ENCODE measurements at regions not wholly inside any gene's neighbourhood (a gene's known extent, or its start where the extent isn't known, plus 50 kb on each side); places are given as distances from the start of the nearest gene placed in this dataset.

- H3K4me1 ChIP-seq (ENCODE audit: insufficient read depth, low read length), result no peaks in the 10 kb centered on the region
- H3K36me3 ChIP-seq (ENCODE audit: insufficient read depth, low read length), result no peaks in the 10 kb centered on the region
- H3K9ac ChIP-seq (ENCODE audit: low read depth, low read length), result no peak overlapping the region
- no peak for ATAC-seq (ENCODE audit: insufficient read depth, low read depth)
- no peaks in the 10 kb centered on the region for H3K79me2 ChIP-seq (ENCODE audit: insufficient read depth, low read length)
- H3K27me3 ChIP-seq (ENCODE audit: insufficient read depth, low read length, poor library complexity), result no peaks in the 10 kb centered on the region
- H4K20me1 ChIP-seq (ENCODE audit: insufficient read depth, low read length), result no peaks in the 10 kb centered on the region
- no peak overlapping the region for H2AFZ ChIP-seq (ENCODE audit: low read depth, low read length)
- H3K4me3 ChIP-seq (ENCODE audit: low read depth in 1 of 2, low read length in 2 of 2), result no peak overlapping the region
- H3K4me2 ChIP-seq (ENCODE audit: insufficient read depth, low read length), result no peak overlapping the region
- no peaks in the 10 kb centered on the region for H3K9me3 ChIP-seq (ENCODE audit: insufficient read depth, low read length, severe bottlenecking)
- H3K27ac ChIP-seq (ENCODE audit: low read length), result no peak overlapping the region
- no peak for DNase-seq
- TF ChIP-seq CTCF (IDR thresholded peaks at IDR 0.05; ENCODE audit: borderline replicate concordance, extremely low read depth, low read length, poor library complexity, severe bottlenecking), result no peak
- no peak for TF ChIP-seq EZH2 (IDR thresholded peaks at IDR 0.05; ENCODE audit: borderline replicate concordance, low read depth, low read length, severe bottlenecking)
Measured at GRCh38 chr2:186099826-186100225, 361.2 kb downstream of the FSIP2 start.

GRCh38 chr2:186100636-186101035, 362.0 kb downstream of the FSIP2 start:
- Histone ChIP-seq H3K9me3 (ENCODE audit: insufficient read depth, low read length, severe bottlenecking) (no peaks in the 10 kb centered on the region), H4K20me1 (ENCODE audit: insufficient read depth, low read length) (no peaks in the 10 kb centered on the region), H3K27ac (ENCODE audit: low read length) (no peak overlapping the region), H3K27me3 (ENCODE audit: insufficient read depth, low read length, poor library complexity) (no peaks in the 10 kb centered on the region), H2AFZ (ENCODE audit: low read depth, low read length) (no peak overlapping the region), H3K4me1 (ENCODE audit: insufficient read depth, low read length) (no peaks in the 10 kb centered on the region), H3K4me3 (ENCODE audit: low read depth in 1 of 2, low read length in 2 of 2) (no peak overlapping the region), H3K9ac (ENCODE audit: low read depth, low read length) (no peak overlapping the region), H3K4me2 (ENCODE audit: insufficient read depth, low read length) (no peak overlapping the region), H3K36me3 (ENCODE audit: insufficient read depth, low read length) (no peaks in the 10 kb centered on the region), H3K79me2 (ENCODE audit: insufficient read depth, low read length) (no peaks in the 10 kb centered on the region)
- DNase-seq (no peak), ATAC-seq (ENCODE audit: insufficient read depth, low read depth) (no peak)
- no peak for TF ChIP-seq EZH2 (IDR thresholded peaks at IDR 0.05; ENCODE audit: borderline replicate concordance, low read depth, low read length, severe bottlenecking)
- TF ChIP-seq CTCF (IDR thresholded peaks at IDR 0.05; ENCODE audit: borderline replicate concordance, extremely low read depth, low read length, poor library complexity, severe bottlenecking), result no peak

GRCh38 chr2:186101616-186102015, 363.0 kb downstream of the FSIP2 start:
- Histone ChIP-seq H3K27ac (ENCODE audit: low read length) (no peak overlapping the region), H3K27me3 (ENCODE audit: insufficient read depth, low read length, poor library complexity) (no peaks in the 10 kb centered on the region), H4K20me1 (ENCODE audit: insufficient read depth, low read length) (no peaks in the 10 kb centered on the region), H2AFZ (ENCODE audit: low read depth, low read length) (no peak overlapping the region), H3K9me3 (ENCODE audit: insufficient read depth, low read length, severe bottlenecking) (no peaks in the 10 kb centered on the region), H3K4me3 (ENCODE audit: low read depth in 1 of 2, low read length in 2 of 2) (no peak overlapping the region), H3K79me2 (ENCODE audit: insufficient read depth, low read length) (no peaks in the 10 kb centered on the region), H3K4me1 (ENCODE audit: insufficient read depth, low read length) (no peaks in the 10 kb centered on the region), H3K9ac (ENCODE audit: low read depth, low read length) (no peak overlapping the region), H3K4me2 (ENCODE audit: insufficient read depth, low read length) (no peak overlapping the region), H3K36me3 (ENCODE audit: insufficient read depth, low read length) (no peaks in the 10 kb centered on the region)
- ATAC-seq (ENCODE audit: insufficient read depth, low read depth) (no peak), DNase-seq (no peak)
- TF ChIP-seq EZH2 (IDR thresholded peaks at IDR 0.05; ENCODE audit: borderline replicate concordance, low read depth, low read length, severe bottlenecking), result no peak
- no peak for TF ChIP-seq CTCF (IDR thresholded peaks at IDR 0.05; ENCODE audit: borderline replicate concordance, extremely low read depth, low read length, poor library complexity, severe bottlenecking)

GRCh38 chr2:186103276-186103675, 364.7 kb downstream of the FSIP2 start:
- no peak overlapping the region for H3K4me3 ChIP-seq (ENCODE audit: low read depth in 1 of 2, low read length in 2 of 2)

More at GRCh38 chr2:186103276-186103675, 364.7 kb downstream of the FSIP2 start:
- no peak overlapping the region for H2AFZ ChIP-seq (ENCODE audit: low read depth, low read length)
- no peaks in the 10 kb centered on the region for H3K79me2 ChIP-seq (ENCODE audit: insufficient read depth, low read length)
- ATAC-seq (ENCODE audit: insufficient read depth, low read depth) (no peak), DNase-seq (no peak)
- H3K27me3 ChIP-seq (ENCODE audit: insufficient read depth, low read length, poor library complexity), result no peaks in the 10 kb centered on the region
- H3K27ac ChIP-seq (ENCODE audit: low read length), result no peak overlapping the region
- no peak overlapping the region for H3K4me2 ChIP-seq (ENCODE audit: insufficient read depth, low read length)
- TF ChIP-seq EZH2 (IDR thresholded peaks at IDR 0.05; ENCODE audit: borderline replicate concordance, low read depth, low read length, severe bottlenecking) (no peak), CTCF (IDR thresholded peaks at IDR 0.05; ENCODE audit: borderline replicate concordance, extremely low read depth, low read length, poor library complexity, severe bottlenecking) (no peak)
- no peaks in the 10 kb centered on the region for H3K9me3 ChIP-seq (ENCODE audit: insufficient read depth, low read length, severe bottlenecking)
- no peak overlapping the region for H3K9ac ChIP-seq (ENCODE audit: low read depth, low read length)
- no peaks in the 10 kb centered on the region for H4K20me1 ChIP-seq (ENCODE audit: insufficient read depth, low read length)
- H3K4me1 ChIP-seq (ENCODE audit: insufficient read depth, low read length), result no peaks in the 10 kb centered on the region
- no peaks in the 10 kb centered on the region for H3K36me3 ChIP-seq (ENCODE audit: insufficient read depth, low read length)

Measured in DND-41 (cell line).